VCaP (cell line): ENCODE measurements at regions not wholly inside any gene's neighbourhood (a gene's known extent, or its start where the extent isn't known, plus 50 kb on each side); places are given as distances from the start of the nearest gene placed in this dataset.

Source experiments
- H3K27ac ChIP-seq: fragments of 450-650 bp; 2 replicates; pipeline ENCODE4 v1.5.1; 2017
- CTCF ChIP-seq: fragments of 450-650 bp; conservative IDR thresholded peaks from 2 replicates; pipeline ENCODE4 v1.5.1; 2017; ENCODE audit warnings: mild to moderate bottlenecking, moderate library complexity

- no peak overlapping the region for H3K27ac ChIP-seq
- TF ChIP-seq CTCF: no peak
These were observed 81.8 kb upstream of the KIT start for GRCh38 chr4:54575919-54576318.

GRCh38 chr4:54581807-54582206, 76.0 kb upstream of the KIT start:
- no peak for TF ChIP-seq CTCF

GRCh38 chr4:54585321-54586000, 72.3 kb upstream of the KIT start:
- TF ChIP-seq CTCF: no peak

More at GRCh38 chr4:54581807-54582206, 76.0 kb upstream of the KIT start:
- H3K27ac ChIP-seq: no peak overlapping the region

GRCh38 chr4:54586320-54586955, 71.3 kb upstream of the KIT start:
- H3K27ac ChIP-seq: no peak overlapping the region
- no peak for TF ChIP-seq CTCF

More at GRCh38 chr4:54585321-54586000, 72.3 kb upstream of the KIT start:
- H3K27ac ChIP-seq: no peak overlapping the region

GRCh38 chr4:54587107-54587891, 70.5 kb upstream of the KIT start:
- no peak for TF ChIP-seq CTCF
- no peak overlapping the region for H3K27ac ChIP-seq

GRCh38 chr4:54588404-54588803, 69.4 kb upstream of the KIT start:
- no peak overlapping the region for H3K27ac ChIP-seq
- no peak for TF ChIP-seq CTCF

GRCh38 chr4:54589586-54589985, 68.2 kb upstream of the KIT start:
- TF ChIP-seq CTCF: no peak
- H3K27ac ChIP-seq: no peak overlapping the region
